ENCODE measurements at regions not wholly inside any gene's neighbourhood (a gene's known extent, or its start where the extent isn't known, plus 50 kb on each side); places are given as distances from the start of the nearest gene placed in this dataset.
"Not testable (repeated sequence)": the region's sequence is repeated elsewhere in the genome, so short reads cannot be mapped to it uniquely, and the experiment has no call there.

DNA sequence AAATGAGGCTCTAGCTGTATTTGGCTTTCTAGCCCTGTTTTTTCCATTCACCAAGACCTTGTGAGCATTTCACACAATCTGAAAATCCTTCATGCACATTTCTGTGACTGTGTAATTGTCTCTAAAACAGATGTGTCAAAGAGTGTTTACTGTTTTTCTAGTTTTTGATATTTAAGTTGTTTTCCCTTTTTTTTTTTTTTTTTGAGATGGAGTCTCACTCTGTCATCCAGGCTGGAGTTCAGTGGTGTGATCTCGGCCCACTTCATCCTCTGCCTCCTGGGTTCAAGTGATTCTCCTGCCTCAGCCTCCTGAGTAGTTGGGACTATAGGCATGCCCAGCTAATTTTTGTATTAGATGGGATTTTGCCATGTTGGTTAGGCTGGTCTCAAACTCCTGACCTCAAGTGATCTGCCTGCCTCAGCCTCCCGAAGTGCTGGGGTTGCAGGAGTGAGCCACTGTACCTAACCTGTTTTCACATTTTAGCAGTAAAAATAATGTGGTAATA lies 242.0 kb downstream of the MYCN start:
- DNase-seq: not testable (repeated sequence)

DNA sequence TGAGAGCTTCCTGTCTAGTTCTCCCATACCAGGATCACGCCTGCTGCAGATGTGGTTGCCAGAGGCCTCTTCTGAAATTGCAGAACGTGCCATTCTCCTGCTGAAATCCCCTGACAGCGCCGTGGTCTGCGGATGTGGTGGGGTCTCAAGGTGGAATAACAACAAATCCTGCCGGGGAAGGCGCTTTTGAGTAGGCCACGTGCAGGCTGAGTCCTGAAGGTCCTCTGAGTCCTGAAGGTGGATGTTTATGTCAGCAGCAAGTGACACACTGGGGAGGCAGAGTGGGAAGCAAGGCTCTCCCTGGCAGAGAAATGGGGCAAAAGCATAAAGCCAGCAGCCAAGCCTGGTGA lies 241.4 kb downstream of the MYCN start:
- DNase-seq: no peak

DNA sequence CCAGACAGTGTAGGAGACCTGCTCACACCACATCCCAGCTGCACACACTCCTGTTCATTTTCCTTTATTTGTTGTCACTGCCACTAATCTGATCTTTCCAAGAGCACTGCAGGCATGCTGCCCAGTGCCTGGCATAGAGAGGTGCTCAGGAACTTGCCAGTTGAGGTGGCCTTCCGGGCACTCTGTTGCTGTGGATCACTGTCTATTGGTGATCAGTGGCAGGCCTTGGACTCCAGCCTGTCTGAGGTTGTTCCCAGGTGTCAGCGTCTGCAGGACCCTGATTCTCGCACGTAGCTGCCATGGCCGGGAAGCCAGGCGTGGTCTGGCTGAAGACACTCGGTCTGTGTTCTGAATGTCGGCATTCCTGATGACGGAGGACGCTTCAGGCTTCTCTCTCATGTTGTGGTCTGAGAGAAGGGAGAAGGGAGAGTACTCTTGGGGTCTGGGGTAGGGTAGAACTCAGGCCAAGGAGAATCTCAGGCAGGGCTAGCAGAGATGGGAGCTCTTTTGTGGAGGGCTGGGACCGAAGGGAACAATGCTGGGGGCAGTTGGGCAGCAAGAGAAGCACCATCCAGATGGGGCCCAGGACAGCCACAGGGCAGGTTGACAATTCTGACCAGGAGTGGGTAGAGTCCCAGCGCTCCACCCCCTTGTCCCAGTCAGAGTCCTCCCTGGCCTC lies 240.9 kb downstream of the MYCN start:
- no peak for DNase-seq

DNA sequence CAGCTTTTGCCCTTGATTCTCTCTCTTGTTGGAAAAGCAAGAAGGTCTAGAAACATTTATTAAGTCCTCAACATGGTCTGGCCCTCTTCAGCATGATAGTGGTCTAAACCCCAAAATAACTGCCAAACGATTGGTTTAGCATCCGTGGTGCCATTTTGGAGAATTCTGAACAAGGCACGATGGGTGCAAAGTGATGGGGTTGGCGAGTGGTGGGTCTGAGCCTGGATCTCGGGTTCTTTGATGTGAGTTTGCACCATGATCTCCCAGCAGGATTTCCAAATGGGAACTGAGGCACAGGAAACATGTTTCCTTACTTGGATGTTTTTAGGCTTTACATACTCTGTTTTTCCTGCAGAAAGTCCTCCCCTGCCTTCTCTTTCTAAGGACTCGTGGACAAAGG lies 240.3 kb downstream of the MYCN start:
- DNase-seq: no peak

DNA sequence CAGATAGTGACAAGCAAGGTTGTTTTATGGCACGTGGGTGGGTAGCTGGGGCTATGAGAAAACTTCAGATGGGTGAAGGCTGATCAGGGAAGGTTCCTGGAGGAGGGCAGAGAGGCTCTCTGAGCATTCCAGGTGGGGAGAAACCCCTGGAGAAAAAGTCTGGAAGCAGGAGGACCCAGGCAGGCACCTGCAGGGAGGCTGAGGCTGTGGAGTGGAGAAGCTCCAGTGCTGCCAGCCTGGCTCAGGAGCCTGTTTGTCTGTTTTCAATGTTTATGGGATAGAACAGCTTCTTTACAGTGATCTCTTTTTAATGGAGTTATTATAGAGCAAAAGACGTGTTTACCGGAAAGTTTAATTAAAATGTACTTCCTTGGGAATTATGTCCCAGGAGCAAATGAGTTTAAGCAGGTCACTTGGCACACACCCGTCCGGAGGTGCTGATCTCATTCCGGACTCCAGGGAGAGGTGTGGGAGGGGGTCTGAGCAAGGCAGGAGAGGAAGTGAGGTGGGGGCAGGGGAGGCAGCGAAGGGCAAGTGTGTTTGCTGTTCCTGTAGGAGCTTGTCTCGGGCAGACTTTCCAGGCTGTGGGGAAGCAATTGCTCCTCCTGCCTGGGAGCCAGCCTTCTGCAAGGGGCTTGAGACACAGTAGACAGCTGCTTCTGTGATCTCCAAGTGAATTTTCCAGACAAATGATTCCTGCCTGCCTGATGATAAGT lies 239.5 kb downstream of the MYCN start:
- DNase-seq: no peak

DNA sequence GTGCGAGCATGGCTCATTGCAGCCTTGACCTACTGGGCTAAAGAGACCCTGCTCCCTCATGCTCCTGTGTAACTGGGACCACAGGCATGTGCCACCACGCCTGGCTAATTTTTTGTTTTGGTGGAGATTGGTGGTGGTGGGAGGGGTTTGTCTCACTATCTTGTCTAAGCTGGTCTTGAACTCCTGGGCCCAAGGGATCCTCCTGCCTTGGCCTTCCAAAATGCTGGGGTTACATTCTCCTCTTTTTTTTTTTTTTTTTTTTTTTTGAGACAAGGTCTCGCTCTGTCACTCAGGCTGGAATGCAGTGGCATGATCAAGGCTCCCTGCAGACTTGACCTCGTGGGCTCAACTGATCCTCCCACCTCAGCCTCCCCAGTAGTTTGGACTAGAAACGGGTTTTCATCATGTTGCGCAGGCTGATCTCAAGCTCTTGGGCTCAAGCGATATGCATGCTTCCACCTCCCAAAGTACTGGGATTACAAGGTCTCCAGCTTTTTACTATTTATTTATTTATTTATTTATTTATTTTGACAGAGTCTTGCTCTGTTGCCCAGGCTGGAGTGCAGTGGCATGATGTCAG lies 238.3 kb downstream of the MYCN start:
- no peak for DNase-seq

DNA sequence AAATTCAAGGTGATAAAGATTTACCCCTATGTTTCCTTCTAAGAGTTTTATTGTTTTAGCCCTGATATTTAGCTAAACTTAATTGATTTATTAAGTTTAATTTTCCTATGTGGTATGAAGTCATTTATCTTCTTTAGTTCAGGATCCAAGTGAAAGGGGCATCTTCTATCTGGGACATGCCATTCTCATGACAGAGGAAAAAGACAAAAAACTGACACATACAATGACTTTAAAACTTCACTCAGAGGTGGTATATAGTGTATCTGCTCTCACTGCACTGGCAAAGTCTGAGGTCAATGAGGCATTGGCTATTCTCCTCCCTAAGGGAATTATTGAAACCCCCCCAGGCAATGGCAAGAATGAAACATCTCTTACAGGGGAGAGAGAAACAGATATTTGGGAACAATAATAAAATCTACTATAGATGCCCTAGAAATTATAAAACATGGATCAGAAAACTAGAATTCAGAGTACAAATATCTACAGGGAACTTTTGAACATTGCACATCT lies 237.4 kb downstream of the MYCN start:
- no peak for DNase-seq

DNA sequence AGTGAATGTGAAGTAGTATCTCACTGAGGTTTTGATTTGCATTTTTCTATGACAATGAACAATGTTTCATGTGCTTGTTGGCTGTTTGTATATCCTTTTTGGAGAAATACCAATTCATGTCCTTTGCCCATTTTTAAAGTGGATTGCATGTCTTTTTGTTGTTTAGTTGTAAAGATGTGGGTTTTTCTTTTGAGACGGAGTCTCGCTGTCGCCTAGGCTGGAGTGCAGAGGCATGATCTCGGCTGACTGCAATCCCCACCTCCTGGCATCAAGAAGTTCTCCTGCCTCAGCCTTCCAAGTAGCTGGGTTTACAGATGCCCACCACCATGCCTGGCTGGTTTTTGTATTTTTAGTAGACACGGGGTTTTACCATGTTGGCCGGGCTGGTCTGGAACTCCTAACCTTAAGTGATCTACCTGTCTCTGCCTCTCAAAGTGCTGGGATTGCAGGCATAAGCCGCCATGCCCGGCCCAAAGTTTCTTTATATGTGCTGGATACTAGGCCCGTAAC lies 236.7 kb downstream of the MYCN start:
- DNase-seq: no peak

DNA sequence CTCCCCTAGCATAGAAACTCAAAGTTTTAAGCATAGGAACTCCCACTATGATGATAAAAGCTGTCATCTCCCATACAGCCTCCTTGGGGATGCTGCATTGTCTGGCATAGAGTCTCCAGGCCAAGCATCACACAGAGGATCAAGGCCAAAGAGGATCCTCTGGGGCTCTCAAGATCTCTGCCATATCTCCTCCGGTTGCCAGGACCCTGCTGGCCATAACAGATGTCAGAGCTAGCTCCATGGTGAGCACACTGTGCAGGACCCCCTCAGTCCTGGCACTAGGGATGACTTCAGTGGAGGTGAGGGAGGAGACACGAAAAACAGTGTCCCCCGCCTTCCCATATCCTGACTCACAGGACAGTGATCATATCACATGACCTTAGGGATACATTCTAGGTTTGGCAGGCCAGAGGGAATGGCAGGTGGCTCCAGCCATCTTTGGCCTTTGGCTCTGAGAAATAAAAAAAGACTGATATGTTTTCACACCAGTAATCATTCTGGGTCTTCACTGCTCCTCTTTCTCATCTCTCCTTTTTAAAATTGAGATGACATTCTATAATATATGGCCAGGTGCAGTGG lies 235.0 kb downstream of the MYCN start:
- DNase-seq: no peak

DNA sequence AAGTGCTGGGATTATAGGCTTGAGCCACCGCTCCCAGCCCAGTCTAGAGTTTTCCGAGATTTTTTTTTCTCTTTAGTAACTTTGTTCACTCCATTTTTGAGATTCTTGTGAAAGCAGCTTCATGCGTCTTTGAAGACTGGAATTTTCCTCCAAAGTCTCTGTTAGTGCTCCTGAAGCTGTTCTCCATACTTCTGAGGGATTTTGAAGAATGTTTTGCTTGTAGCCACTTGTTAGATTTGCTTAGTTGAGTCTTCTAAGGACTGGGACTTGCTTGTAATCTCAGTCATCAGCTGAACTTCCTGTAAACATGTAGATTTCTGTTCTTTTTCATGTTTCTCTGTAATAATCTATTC lies 234.3 kb downstream of the MYCN start:
- DNase-seq: no peak

DNA sequence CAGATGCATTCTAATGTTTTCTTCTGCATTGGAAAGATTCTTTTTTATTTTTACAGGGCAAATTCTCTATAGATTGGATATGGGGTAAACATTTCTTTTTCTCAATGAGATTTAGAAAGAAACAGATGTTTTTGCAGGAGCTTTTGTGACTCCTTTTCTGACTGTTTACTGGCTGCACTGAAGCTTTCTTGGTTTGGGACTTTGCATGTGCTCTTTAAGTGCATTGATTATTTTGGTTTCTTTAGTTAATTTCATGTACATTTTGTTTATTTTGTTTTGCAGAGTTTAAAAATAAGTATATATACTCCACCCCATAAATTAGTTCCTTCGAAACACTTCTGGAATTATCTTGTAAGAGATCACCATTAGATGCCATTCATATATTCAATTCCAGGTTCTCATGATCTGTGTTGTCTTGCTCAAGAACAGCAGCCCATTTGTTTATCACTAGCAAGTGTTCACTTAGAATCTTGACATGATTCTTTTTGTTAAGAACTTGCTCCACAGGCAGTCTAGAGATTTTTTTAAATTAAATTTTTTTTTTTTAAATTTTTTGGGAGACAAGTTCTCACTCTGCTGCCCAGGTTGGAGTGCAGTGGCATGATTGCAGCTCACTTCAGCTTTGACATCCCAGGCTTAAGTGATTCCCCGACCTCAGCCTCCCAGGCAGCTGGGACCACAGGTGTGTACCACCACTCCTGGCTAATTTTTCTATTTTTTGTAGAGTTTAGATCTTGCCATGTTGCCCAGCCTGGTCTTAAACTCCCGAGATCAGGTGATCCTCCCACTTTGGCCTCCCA lies 233.7 kb downstream of the MYCN start:
- DNase-seq: no peak

DNA sequence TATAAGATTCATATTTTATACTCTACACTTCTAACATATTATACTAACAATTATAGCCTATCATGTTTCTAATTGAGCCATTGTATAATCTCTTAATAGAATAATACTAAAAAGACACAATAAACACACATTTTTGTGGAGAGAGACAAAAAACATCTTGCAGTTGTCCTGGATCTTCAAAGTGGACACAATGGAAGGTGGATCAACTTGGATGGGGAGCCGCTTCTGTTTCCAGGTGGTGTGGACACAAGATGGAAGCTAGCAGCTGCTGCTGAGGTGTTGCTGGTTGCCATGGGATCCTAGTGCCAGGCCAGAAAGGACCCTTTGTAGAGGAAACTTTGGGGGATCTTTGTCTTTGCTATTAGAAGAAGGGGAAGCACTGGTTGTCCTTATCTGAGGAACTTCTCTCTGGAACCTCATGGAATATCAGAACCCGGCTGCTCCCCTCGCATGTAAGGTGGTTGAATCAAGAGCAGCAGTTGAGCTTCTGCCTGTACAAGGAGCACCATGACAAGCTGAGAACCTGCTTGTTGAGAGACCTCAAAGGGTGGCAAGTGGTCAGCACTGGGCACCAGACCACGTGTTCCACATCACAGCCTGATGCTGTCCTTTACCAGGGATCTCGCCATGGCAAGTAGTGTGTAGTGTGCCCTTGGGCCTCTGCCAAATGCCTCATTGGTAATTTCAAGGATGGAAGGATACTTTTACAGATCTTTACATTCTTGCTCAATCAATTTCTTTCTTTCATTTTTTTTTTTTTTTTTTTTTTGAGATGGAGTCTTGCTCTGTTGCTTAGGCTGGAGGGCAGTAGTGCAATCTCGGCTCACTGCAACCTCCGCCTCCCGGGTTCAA lies 232.2 kb downstream of the MYCN start:
- DNase-seq: no peak

DNA sequence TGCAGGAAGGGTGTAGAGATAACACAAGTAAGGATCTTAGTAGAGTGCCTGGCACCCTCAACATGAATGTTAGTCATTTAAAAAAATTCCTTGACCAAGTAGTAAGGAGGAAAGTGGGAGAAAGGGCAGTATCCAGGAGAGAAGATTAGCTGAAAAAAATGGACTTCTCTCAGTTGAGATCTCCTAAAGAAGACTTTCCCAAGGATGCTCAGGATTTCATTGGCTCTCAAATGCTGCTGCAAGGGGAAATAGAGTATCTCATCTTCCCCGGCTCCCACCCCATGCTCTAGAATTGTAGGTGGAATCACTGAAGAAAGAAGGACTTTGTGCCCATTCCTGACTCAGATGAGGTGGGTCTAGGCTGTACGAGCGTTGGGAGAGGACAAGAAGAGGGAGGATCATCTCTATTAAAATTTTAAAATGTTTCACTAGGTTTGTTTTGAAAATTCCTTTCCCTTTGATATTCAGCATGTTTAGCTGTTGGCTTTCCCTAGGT lies 231.1 kb downstream of the MYCN start:
- no peak for DNase-seq

DNA sequence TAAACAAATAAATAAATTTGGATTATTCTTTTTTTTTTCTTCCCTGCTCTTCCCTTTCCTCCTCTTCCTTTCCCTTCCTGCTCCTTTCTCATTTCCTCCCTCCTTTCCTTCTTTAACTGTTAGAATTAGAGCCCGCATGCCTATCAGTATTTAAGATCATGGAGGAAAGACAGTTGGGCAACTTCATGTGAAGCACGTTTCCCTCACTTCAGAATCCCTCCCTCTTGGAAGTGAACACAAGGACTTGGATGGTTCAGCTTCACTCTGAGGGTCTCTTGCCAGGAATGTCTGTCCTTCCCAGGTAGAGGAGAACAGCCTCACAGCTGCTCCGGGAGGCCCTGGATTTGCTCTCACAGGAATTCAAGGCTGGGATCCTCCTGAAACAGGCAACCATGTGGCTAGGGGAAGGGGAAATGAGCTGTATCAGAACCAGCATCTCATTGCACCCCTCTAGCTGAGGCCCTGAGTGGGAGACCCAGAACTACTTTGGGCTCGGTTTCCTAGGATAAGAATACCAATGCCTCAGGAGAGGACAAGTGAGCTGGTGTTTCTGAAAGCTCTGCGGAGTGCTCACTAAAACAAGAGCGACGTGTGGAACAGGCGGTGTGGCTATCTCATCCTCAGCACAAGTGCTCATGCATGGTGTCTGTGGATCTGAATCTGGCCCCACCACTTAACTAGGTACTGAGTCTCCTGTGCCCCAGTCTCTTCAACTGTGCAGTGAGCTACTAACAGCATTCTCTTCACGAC lies 230.5 kb downstream of the MYCN start:
- no peak for DNase-seq

DNA sequence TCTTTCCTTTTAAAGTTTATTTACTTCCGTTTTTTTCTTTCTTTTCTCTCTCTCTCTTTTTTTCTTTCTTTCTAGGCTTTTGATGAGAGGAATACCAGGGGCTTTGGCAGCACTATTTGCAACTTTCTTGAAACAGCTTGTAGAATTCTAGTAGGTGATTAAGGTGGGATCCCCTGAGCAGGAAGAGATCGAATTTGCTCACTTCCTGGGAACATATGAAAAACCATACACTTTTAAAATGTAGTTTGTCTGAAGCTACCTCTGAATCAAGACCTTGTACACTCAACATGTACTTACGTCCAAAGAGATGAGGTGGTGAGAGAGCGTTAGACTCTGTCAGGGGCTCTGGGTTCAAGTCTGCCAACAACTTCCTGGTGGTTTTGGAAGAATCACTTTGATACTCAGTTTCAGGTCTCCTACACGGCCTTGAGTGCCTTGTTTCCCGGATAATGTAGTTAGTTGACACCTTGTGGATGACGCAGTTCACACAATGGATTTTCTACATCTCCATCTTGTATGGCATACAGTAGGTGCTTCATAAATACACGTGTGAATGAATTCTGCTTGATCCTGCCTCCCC lies 229.1 kb downstream of the MYCN start:
- DNase-seq: no peak

DNA sequence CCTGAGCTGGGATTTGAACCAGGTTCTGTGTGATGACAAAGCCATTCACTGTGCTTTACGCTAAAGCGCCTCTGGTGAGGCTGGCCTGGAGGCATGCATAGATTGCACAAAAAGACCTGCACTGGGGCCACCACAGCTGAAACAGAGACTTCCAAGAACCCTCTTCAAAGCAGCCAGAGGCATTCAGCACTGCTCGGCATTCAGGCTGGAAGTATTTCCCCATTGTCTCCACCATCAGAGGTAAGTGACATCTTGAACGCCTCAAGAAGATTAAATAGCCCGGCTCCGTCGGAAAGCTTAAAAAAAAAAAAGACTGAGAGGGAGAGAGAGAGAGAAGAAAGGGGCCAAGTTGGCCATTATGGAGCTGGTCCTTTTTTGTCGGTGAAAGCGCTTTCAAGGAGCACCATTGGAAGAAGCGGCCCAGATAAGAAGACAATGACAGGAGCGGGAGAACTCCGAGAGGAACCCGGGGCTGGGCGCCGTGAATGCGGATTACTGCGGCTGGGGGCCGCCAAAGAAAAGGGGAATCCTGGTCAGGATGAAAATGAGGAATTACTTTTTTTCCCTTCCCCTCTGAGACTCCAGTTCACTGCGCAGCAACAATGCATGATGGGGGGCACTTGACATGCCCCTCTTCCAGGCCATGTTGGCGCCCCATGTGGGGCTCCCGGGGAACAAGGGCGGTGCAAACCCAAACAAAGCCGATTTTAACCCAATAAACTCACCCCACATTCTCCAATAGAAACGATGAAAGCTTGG lies 228.3 kb downstream of the MYCN start:
- DNase-seq: no peak

DNA sequence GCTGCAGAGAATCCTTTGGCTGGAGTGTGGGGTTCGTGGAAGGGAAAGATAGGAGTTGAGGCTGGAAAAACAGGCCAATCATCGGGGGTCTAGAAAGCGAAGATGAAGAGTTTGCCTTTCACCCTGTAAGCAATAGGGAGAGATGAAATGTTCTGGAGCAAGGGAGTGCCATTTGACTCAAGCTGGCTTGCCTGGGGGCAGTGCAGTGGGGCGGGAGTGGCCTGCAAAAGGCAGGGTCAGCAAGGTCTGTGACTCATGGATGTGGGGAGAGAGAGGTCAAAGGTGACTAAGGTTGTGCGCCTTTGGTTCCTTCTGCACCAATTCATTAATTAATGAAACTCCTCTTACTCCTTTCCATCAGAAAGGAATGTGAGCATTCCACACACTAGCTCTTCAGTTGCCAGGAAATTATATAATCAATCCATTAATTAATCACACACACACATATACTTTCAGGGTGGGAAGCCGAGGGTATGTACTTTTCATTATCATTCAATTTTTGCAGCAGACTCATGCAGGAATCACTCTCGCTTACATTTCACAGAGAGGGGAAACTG lies 227.6 kb downstream of the MYCN start:
- no peak for DNase-seq

DNA sequence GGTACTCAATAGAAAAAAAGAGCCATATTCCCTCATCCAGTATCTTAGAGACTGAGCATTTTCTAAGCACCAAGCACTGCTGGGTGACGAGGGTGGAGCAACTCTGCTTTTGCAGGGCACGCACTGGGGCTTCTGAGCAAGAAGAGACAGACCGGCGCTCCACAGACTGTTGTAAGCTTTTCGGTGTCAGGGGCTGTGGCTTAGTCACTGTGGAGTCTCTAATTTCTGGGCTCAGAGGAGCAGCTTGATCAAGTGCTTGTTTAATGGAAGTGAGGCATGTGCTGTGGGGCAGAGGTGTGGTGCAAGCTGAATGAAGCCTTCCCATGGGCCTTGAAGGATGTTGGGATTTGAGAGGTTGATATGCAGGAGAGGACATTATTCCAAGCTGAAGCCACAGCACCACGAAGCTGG lies 227.1 kb downstream of the MYCN start:
- DNase-seq: no peak

Measured in hindlimb muscle (tissue), 1 donor.